H54 (cell line): ENCODE measurements at regions not wholly inside any gene's neighbourhood (a gene's known extent, or its start where the extent isn't known, plus 50 kb on each side); places are given as distances from the start of the nearest gene placed in this dataset.
"Not testable (repeated sequence)": the region's sequence is repeated elsewhere in the genome, so short reads cannot be mapped to it uniquely, and the experiment has no call there.

Source experiments
- DNase-seq: peaks from one replicate; pipeline ENCODE4 v3.0.0; 2011; ENCODE audit warnings: low spot score, mixed read lengths; ENCODE audit not compliant: insufficient read length
- FAIRE-seq: peaks from 3 replicates; lab custom pipeline; 2011; peaks lifted over from hg19 to GRCh38; lab: Jason Lieb, UNC

DNA sequence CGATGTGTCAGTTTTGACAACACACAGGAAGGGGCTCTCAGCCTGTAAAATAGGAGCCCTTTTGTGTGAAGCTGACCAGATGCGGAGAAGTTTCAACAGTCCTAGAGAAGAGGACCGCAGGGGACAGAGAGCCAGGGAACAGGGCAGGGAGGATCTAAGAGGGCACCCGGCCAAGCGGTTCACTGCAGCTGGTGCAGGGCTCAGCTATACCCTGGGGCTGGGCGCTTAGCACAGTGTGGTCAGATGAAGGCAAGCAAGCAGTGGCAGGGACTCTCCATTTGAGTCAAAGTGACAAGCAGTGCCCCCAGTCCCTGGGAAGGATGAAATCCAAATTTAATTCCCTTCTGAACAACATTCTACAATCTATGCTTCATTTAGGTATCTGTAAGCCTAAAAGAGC, 88.9 kb upstream of the PLGLB2 start:
- FAIRE-seq, DNase-seq: not testable (repeated sequence)

DNA sequence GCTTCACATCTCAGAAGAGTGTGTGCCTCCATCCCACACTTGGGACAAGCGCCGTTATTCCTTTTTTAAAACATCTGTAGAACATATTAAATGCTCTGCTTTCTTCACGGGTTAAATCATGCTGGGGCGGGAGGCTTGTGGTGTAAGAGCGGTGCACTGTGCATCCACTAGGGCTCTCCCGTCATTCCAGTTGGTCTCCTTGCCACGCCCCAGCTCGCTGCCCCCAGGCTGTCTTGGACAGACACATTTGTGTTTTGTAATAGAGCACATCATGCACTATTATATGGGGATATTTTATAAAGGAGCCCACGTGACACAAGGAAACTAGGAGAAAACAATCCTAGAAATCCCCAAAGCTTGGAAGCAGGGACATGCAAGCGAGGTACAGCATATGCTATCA, 87.7 kb upstream of the PLGLB2 start:
- DNase-seq, FAIRE-seq: not testable (repeated sequence)

DNA sequence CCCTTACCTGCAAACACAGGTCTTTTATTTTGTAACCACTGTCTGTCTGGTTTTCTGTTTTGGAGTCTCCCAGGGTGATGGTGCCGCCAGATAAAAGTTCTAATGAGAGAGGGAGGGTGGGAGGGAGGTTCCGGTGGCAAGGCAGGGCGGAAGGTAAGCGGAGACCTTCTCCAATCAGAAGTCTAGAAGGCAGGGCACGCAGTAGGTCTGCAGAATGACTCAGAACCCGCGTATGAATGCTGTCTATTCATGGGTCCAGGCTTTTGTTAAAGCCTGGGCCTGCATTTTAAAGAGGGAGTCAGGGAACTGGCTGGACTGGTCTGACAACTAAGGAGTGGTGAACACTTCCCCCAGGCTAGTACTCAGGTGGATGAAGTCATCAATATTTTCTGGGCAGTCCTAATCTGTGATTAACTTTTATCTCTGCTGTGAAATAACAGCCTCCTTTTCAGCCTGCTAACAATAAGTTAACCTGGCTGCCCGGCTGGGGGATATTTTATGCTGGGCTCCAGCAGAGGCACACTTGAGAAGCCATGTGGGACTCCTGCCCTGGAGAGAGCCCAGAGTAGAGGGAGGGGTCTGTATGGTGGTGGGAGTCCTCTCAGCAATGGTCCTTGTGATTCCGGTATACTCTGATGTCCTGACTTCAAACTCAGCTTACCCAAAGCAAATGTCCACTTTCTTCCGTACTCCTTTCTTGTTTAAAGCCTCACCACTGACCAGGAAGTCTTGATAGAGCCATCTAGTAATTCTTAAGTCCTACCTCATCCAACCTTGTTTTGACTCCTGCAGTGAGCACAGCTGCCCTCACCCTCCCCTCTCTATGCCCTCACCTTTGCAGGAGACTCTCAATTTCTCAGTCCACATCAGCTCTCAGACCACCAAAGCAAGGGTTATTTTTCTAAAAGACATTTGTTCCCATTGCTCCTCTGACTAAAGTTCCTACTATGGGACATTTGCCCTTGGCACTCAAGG, 85.3 kb upstream of the PLGLB2 start:
- not testable (repeated sequence) for DNase-seq, FAIRE-seq

DNA sequence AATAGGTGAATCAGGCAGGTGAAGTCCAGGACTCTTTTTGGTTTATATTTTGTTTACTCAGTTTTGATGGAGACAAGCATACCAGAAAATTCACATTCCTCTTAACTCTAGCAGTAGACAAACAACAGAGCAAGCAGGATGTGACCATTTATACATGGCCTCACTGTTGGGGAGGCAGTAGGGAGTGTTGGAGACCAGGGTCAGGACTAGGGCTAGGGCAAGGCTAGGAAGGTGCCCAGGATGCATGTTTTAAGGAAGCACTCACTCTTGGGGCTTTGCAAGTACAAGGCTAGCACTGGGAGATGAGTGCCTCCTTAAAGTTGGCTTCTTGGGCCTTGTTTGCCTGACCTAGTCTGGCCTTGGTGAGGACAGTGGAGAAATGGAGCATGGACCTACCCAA, 84.5 kb upstream of the PLGLB2 start:
- not testable (repeated sequence) for FAIRE-seq, DNase-seq

DNA sequence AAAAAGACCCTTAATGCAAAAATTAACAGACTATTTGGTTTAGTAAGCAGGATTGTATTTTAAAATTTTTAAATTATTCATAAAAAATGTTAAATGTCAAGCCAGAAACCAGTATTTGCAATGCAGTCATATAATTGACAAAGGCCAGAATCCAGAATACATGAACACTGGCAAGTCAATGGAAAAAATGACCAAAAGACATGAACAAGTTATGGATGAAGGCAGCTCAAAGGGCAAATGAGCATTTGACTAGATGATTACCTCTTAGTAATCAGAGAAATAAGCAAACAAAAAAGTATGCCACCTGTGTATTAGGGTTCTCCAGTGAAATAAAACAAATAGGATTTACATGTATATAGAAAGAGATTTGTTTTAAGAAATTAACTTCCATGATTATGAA, 80.9 kb upstream of the PLGLB2 start:
- not testable (repeated sequence) for DNase-seq

DNA sequence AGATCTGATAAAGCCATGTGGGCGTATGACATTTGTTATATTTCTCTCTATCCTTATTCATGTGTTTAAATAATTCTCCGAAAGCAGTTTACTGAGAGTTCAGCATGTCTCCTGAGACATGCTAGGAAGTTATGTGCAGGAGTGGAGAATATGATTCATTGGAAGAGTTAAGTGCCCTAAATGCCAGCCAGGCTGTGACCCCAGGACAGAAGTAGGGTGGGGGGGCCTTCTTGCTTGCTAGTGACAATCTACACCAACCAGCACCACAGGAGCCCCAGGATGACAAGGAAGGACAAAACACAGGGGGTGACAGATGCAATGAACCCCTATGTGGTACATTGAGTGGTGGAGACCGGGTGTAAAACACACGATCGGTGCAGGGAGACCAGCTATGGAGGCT, 79.5 kb upstream of the PLGLB2 start:
- not testable (repeated sequence) for FAIRE-seq, DNase-seq

More for the DNA sequence above, 80.9 kb upstream of the PLGLB2 start:
- not testable (repeated sequence) for FAIRE-seq

DNA sequence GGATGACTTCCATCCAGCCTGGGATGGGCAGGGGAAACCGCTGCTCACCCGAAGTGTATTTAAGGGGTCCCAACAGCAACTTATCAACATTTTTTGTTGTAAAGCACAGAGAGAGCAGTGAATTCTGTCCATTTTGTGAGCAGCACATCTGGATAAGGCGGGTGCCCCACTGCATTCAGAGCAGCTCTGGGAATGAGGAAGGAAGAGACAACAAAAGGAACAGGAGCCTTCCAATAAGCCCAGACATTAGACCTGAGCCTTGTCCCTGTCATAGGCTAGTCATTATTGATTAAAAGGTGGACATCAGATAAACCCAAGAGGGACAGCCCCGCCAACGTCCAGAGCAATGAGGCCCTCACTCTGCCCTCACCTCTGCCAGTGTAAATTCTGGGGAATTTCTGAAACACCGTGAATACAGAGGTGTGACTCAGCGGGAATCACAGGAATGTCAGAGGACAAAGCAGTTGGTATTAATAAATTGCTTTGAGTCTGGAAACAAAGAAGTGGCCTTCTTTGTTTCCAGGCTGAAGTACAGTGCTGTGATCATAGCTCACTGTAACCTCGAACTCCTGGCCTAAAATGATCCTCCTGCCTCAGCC, 78.2 kb upstream of the PLGLB2 start:
- peak; percentile 84 for FAIRE-seq
- DNase-seq: not testable (repeated sequence)

DNA sequence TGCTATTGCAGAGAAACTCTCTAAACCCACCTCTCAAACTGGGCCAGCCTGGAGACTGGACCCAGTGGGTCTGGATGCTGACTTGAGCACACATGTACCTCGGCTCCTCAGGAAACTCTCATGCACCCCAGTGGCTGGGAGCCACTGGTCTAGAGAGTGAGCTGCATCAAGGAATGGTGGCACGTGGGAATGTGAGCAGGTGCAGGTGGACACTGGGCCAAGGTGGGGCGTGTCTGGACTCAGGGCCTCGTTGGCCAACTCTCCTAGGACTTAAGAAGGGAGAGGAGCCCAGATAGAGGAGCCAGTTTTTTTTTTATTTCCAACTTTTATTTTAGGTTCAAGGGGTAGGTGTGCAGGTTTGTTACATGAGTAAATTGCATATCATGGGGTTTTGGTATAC, 75.5 kb upstream of the PLGLB2 start:
- FAIRE-seq, DNase-seq: not testable (repeated sequence)

DNA sequence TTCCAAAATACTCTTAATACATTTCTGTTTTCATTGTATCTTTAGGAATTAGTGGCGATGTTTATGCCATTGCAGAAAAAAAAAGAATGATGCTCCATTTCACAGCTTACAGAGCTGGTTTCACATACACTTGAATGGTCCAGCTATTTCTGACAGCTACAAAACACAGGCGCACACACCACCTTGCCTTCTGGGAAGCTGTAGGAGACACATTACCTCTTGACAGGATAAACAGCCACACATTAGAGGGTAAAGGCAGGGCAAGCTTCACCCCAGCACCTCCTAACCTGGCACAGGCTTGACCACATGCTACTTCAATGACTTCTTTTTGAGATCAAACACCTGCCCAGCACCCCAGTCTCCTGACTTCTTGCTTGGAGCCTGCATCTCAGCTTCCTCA, 73.2 kb upstream of the PLGLB2 start:
- FAIRE-seq, DNase-seq: not testable (repeated sequence)

DNA sequence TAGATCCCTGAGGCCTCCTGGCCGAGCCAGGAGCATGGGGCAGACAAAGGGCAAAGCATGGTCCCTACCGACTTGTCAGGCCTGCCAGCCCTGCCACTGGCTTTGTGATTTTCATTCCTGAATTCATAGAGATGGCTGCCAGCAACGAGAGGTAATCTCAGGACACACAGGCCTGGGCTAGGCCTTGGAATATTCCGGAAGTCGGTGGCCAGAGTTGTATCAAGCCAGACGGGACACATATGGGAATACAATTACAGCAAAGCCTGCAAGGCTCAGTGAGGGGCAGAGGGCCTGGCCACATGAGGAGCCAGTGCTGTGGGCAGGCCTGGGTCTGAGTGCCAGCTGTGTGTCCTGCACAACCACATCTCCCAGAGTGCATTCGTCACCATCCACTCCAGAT, 72.4 kb upstream of the PLGLB2 start:
- DNase-seq, FAIRE-seq: not testable (repeated sequence)

DNA sequence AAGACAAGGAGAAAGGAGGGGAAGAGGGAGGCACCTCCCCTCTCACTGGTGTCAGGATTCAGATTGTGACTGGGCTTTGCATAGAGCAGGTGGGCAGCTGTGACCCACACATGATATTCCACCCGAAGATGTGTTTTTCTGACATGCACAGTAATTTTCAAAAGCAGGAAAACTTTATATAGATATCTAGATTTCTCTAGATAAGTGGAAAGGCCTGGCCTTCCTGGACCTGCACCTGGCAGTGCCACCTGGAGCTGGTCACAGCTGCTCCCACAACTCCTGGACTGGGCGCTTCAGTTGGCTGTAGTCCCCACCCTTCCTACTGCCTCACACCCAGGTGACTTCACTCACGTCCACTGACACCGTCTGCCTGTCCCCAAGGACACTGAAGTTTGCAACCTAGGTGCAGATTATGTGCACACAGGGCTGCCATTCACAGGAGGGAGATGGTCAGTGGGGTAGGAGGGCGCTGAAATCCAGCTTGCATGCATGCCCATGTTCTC, 70.4 kb upstream of the PLGLB2 start:
- not testable (repeated sequence) for FAIRE-seq, DNase-seq

DNA sequence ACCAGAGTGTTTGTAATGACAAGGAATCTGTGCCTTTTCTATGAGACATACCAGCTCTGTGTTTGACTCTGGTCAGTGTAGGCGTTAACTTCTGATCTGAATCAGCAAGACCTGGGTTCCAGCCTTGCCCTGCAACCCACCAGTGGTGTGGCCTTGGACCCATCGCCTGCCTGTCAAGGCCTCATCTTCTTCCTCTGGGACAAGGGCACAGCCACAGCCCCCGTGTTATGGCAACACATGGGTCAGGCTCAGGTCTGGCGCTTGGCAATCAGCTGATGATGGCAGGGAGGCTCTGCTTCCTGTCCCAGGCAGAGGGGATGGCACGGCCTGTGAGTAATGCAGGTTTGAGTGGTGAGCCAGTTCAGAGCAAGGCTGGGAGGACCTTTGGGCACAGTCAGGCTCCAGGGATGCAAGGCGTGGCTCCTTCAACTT, 69.1 kb upstream of the PLGLB2 start:
- not testable (repeated sequence) for DNase-seq
- FAIRE-seq: peak; percentile 92

DNA sequence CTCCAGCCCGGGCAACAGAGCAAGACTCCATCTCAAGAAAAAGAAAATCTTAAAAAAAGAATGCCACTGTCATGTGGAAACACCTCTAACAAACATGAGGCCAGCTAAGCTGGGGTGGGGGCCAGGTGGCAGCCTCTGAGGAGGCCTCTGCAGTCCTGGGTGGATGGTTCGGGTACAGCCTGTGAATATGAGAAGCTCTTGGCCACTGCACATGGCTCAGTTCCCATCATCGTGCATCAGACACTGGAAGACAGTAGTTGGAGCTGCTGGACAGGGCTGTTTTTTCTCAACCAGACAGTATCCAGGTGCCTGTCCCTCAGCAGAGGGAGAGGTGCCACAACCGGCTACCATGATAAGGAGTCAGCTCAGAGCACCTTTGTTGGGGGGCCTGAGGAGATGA, 67.9 kb upstream of the PLGLB2 start:
- DNase-seq, FAIRE-seq: not testable (repeated sequence)

DNA sequence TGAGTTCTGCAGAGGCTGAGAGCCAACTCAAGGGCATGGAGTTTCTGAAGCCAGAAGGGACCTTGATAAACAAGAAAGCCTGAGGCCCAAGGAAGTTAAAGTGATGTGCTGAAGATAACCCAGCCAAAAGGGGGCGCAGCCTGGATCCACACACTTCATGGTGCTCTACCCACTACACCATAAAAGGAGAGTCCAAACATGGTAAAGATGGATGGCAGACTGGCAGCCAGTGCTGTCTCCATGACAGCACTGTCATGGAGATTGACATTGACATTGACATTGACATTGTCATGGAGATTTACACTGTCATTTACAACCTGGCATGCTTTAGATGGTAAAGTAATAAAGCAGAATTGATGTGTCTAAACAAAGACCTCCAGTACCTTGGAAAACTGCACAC, 67.2 kb upstream of the PLGLB2 start:
- FAIRE-seq, DNase-seq: not testable (repeated sequence)

DNA sequence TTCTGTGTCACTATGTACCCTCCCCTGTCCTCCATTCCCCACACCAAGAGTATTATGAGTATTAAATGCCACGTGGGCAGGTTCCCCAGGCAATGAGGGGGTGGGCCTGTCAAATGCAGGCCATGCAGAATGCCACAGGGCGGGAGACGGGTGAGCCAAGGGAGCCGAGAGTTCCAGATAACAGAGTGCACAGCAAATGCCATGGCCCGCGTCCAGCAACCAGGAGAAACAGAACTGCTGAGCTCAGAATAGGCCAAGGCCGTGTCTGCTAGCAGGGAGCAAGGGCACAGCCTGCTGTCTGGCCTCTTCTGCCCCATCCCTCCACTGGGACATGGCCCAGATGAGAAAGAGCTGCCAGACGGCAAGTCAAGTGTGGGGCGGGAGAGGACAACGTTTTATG, 64.4 kb upstream of the PLGLB2 start:
- DNase-seq: not testable (repeated sequence)

DNA sequence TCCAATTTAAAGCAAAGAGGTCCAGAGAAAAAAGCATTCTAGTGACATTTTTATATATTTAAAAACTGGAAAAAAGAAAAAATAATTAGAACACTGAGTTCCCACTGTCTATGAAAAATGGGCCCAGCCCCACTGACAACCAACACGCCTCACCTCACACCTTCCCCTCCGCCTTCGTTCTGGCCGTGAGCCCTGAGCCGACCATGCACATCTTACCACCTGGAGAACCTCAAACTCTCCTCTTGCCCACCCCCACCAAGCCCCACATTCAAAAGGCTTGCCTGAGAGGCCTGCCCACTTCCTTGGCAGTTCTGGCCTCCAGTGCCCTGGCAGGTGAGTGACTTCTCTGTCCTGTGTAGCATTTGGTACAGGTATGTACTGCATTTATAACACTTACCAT, 63.9 kb upstream of the PLGLB2 start:
- DNase-seq, FAIRE-seq: not testable (repeated sequence)

More for the DNA sequence above, 64.4 kb upstream of the PLGLB2 start:
- FAIRE-seq: not testable (repeated sequence)

DNA sequence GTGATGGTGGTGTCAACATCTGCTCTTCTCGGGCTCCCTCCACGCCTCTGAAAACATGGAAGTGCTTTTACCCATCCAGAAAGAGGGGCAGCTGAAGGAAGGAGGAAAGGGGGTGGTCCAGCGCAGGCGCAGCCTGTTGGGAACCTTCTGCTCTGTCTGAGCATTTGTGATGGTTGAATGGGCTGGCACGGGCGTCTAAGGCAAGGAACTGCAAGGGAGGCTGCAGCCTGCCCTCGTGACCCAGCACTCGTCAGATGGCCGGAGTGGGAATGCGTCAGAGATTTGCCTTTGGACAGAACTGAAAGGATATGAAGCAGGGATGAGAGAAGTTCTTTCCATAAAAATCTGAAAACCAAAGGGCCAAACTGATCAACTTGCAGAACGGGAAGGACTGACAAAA, 62.3 kb upstream of the PLGLB2 start:
- not testable (repeated sequence) for FAIRE-seq, DNase-seq

DNA sequence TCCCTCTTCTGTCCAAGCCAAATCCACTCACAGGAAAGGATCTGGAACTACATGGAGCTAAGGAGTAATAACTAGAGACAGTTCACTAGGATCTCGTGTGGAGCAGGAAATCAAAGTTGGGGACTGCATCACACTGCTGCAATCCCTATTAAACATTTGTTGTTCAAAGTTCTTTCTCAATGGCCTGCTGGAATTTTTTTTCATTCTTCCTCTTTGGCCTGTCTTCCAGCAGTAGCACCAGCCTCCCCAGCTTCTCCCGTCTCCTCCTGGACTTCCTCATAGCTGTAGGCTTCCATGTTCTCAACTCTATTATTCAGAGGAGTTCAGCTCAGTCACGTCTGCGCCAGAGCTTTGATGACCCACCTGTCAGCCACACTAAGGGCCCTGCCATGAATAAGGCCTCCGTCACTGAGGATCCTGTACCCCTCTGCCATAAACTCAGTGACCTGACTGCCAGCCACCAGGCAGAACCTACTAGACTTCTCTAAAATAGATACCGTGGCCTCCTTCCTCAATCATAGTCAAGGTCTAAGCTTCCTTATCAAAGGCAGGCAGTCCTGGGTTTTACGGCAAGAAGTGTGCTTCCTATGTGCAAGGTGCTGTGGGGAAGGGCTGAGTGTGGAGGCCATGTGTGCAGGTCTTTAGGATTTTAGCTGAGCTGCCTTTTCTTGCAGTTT, 60.9 kb upstream of the PLGLB2 start:
- DNase-seq, FAIRE-seq: not testable (repeated sequence)

DNA sequence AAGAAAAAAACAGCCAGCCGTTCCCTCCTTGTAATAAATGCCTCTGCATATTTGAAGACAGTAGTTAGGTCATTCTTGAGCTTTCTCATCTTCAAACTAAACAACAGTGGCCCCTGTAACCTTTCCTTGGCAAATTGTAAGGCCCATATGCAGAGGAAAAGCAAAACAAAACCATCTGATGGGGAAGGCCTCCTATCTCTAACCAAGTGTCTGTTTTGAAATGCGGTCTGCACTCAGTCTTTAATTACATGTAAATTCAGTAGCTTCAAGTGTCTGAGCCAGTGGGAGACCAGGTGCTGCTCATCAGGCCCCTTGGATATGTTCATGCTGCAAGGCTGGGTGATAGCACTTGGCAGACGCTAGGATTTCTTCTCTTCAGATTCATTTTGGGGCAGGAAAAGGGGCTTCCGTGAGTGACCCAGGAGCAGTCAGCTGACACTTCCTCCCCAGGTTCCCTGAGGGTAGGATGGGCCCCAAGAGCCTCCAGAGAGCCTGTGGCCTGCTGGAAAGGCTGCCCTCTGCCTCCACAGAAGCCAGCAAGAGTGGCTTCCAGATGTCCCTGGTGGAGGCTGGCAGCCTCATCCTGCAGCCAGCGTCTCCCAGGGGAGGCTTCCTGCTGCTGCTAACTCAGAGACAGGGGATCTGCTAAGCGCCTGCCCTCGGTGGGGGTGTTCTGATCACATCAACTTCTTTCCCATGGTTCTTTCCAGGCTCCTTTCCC, 60.2 kb upstream of the PLGLB2 start:
- not testable (repeated sequence) for FAIRE-seq

More for the DNA sequence above, 60.2 kb upstream of the PLGLB2 start:
- DNase-seq: not testable (repeated sequence)
